Trophoblast cell (in vitro differentiated cells and primary cell): ENCODE measurements at regions not wholly inside any gene's neighbourhood (a gene's known extent, or its start where the extent isn't known, plus 50 kb on each side); places are given as distances from the start of the nearest gene placed in this dataset.
"Not testable (repeated sequence)": the region's sequence is repeated elsewhere in the genome, so short reads cannot be mapped to it uniquely, and the experiment has no call there.

Experiments
- DNase-seq, 2 donors: peaks; one replicate each; pipeline ENCODE4 v3.0.0-alpha.2; 2016
- H2AFZ ChIP-seq: 2 replicates; pipeline ENCODE4 v1.6.1; 2013; ENCODE audit warnings: low read length, moderate library complexity, mild to moderate bottlenecking; ENCODE audit not compliant: insufficient read depth, poor library complexity
- H2AK5ac ChIP-seq: 2 replicates; pipeline ENCODE4 v1.6.1; 2013; ENCODE audit warnings: mild to moderate bottlenecking, low read length
- H2BK120ac ChIP-seq: 2 replicates; pipeline ENCODE4 v1.6.1; 2013; ENCODE audit warnings: low read length, mild to moderate bottlenecking, moderate library complexity; ENCODE audit not compliant: insufficient read depth, poor library complexity
- H2BK12ac ChIP-seq: 2 replicates; pipeline ENCODE4 v1.6.1; 2013; ENCODE audit warnings: mild to moderate bottlenecking, low read length, moderate library complexity
- H2BK5ac ChIP-seq: 2 replicates; pipeline ENCODE4 v1.6.1; 2013; ENCODE audit warnings: low read length, low read depth, moderate library complexity, mild to moderate bottlenecking; ENCODE audit not compliant: poor library complexity
- H3K14ac ChIP-seq: 2 replicates; pipeline ENCODE4 v1.6.1; 2013; ENCODE audit warnings: mild to moderate bottlenecking, low read length
- H3K18ac ChIP-seq: 2 replicates; pipeline ENCODE4 v1.6.1; 2013; ENCODE audit warnings: mild to moderate bottlenecking, low read length
- H3K23ac ChIP-seq: 2 replicates; pipeline ENCODE4 v1.6.1; 2013; ENCODE audit warnings: low read length
- H3K27ac ChIP-seq: 2 replicates; pipeline ENCODE4 v1.5.1; 2013; ENCODE audit warnings: low read depth, mild to moderate bottlenecking, inconsistent platforms, low read length, moderate library complexity
- H3K27me3 ChIP-seq: 2 replicates; pipeline ENCODE4 v1.6.1; 2013; ENCODE audit warnings: inconsistent platforms, mild to moderate bottlenecking, low read length, moderate library complexity; ENCODE audit not compliant: insufficient read depth
- H3K36me3 ChIP-seq, 2 experiments: 1 replicate in 1 of 2; 2 replicates in 1 of 2; pipeline ENCODE4 v1.6.1; 2013; ENCODE audit warnings: low read length in 2 of 2, mild to moderate bottlenecking in 2 of 2, moderate library complexity in 1 of 2; ENCODE audit not compliant: insufficient read depth in 2 of 2, control insufficient read depth in 1 of 2
- H3K4ac ChIP-seq: 2 replicates; pipeline ENCODE4 v1.6.1; 2013; ENCODE audit warnings: low read depth, mild to moderate bottlenecking, low read length, moderate library complexity
- H3K4me1 ChIP-seq, 2 experiments: 1 replicate in 1 of 2; 2 replicates in 1 of 2; pipeline ENCODE4 v1.6.1; 2013; ENCODE audit warnings: low read length in 2 of 2, mild to moderate bottlenecking in 2 of 2, moderate library complexity in 1 of 2; ENCODE audit not compliant: insufficient read depth in 2 of 2, control insufficient read depth in 1 of 2
- H3K4me2 ChIP-seq: 2 replicates; pipeline ENCODE4 v1.6.1; 2013; ENCODE audit warnings: inconsistent platforms, mild to moderate bottlenecking, low read length, moderate library complexity
- H3K4me3 ChIP-seq: 2 replicates; pipeline ENCODE4 v1.5.1; 2013; ENCODE audit warnings: mild to moderate bottlenecking, low read depth, low read length, inconsistent platforms
- H3K79me1 ChIP-seq: one replicate; pipeline ENCODE4 v1.6.1; 2013; ENCODE audit warnings: low read length
- H3K79me2 ChIP-seq: 2 replicates; pipeline ENCODE4 v1.6.1; 2013; ENCODE audit warnings: low read length, mild to moderate bottlenecking; ENCODE audit not compliant: control insufficient read depth, insufficient read depth, poor library complexity
- H3K9ac ChIP-seq: 2 replicates; pipeline ENCODE4 v1.6.1; 2013; ENCODE audit warnings: mild to moderate bottlenecking, low read length
- H3K9me3 ChIP-seq: 2 replicates; pipeline ENCODE4 v1.6.1; 2013; ENCODE audit warnings: low read depth, mild to moderate bottlenecking, control low read depth, inconsistent platforms, low read length; ENCODE audit not compliant: insufficient read depth
- H4K12ac ChIP-seq: 2 replicates; pipeline ENCODE4 v1.6.1; 2013; ENCODE audit warnings: low read depth, mild to moderate bottlenecking, low read length, moderate library complexity
- H4K8ac ChIP-seq: 2 replicates; pipeline ENCODE4 v1.6.1; 2013; ENCODE audit warnings: low read depth, mild to moderate bottlenecking, low read length, moderate library complexity
- H4K91ac ChIP-seq: one replicate; pipeline ENCODE4 v1.6.1; 2013; ENCODE audit warnings: low read depth, mild to moderate bottlenecking, low read length, moderate library complexity
- WGBS: extraction: QIAGEN DNeasy Blood & Tissue Kit; methylation state at CpG from one replicate; pipeline ENCODE4 v1.1.7; 2013; ENCODE audit warnings: missing lambda C conversion rate; ENCODE audit not compliant: insufficient read length, insufficient coverage; ENCODE audit errors: extremely low coverage; 5-methylcytosine and 5-hydroxymethylcytosine counted together

DNA sequence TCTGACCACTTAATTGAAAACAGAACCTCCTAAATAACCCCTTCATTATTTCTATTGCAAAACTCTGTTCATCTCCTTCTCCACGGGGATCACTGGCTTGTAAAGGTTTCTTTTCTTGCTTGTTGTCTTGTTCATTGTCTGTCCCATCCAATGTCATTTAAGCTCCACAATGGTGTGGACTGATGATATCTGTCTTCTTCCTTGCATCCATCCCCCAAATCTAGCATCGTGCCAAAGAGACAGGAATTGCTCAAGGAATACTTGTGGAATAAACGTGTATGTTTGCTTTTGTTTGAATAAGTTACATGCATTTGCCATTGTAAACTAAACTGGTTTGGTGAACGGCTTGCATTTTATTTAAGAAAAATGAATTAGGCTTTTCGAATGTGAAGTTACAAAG, 306.8 kb upstream of the POM121L12 start:
- H3K27ac ChIP-seq, H3K4me3 ChIP-seq, H4K8ac ChIP-seq, H4K91ac ChIP-seq, H2AFZ ChIP-seq, H2BK12ac ChIP-seq, H2BK5ac ChIP-seq, H3K18ac ChIP-seq, H3K4me1 ChIP-seq, H4K12ac ChIP-seq, H3K79me2 ChIP-seq, H3K4ac ChIP-seq, H3K9me3 ChIP-seq, H2AK5ac ChIP-seq, H3K4me2 ChIP-seq, H3K14ac ChIP-seq, H2BK120ac ChIP-seq, H3K79me1 ChIP-seq, H3K9ac ChIP-seq, H3K36me3 ChIP-seq, H3K23ac ChIP-seq, DNase-seq, H3K27me3 ChIP-seq: not testable (repeated sequence)
- WGBS: no CpG with 5 or more reads among the region's 5 CpGs

DNA sequence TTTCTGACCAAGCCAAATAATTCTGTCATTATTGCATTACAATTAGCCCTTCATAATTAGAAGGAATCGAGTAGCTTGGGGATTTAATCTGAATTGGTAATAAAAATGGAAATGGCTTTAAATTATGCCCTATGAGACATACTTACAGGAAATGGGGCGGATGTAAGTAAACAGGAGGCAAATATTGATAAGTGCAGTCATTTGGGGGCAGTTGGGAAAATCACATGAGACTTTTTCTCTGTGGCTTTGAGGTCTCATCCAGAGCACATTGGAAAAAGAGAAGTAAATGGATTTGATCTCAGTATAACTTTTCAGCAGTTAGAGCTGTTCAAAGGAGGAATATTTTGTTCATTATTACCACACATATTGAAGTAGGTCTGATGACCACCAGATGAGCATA, 307.8 kb upstream of the POM121L12 start:
- Histone ChIP-seq H3K27ac (no peak overlapping the region), H3K79me1 (no peaks in the 10 kb centered on the region), H4K12ac (no peak overlapping the region), H3K9ac (no peak overlapping the region), H3K4me1 (no peaks in the 10 kb centered on the region), H2BK5ac (no peak overlapping the region), H3K23ac (no peak overlapping the region), H3K79me2 (no peaks in the 10 kb centered on the region), H4K91ac (no peak overlapping the region), H3K27me3 (no peaks in the 10 kb centered on the region), H2BK12ac (no peak overlapping the region), H3K14ac (no peak overlapping the region), H3K4me2 (no peak overlapping the region), H2BK120ac (no peak overlapping the region), H3K4ac (no peak overlapping the region), H3K18ac (no peak overlapping the region), H3K9me3 (no peaks in the 10 kb centered on the region), H2AK5ac (no peak overlapping the region), H3K4me3 (no peak overlapping the region), H2AFZ (no peak overlapping the region), H4K8ac (no peak overlapping the region), H3K36me3 (no peaks in the 10 kb centered on the region)
- no CpG with 5 or more reads among the region's 2 CpGs for whole genome bisulfite sequencing
- no peak for DNase-seq

DNA sequence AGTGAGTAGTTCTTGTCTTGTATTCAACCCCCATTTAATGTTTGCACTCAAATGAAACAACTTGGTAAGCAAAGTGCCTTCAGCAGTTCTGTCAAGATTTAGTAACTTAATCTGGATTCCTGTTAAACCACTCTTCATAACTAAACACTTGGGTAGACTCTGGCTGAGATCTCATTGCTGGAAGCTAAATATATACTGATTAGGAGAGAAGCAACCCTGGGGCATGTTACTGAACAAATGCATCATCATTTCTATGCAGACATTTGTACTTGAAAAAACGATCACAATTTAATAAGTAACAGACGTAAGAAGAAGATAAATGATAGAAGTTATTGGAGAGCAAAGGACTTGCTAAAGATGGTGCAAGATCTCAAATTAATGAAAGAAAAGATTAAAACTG, 308.4 kb upstream of the POM121L12 start:
- Histone ChIP-seq H3K4ac (no peak overlapping the region), H2BK12ac (no peak overlapping the region), H3K14ac (no peak overlapping the region), H3K18ac (no peak overlapping the region), H4K91ac (no peak overlapping the region), H3K27ac (no peak overlapping the region), H3K79me2 (no peaks in the 10 kb centered on the region), H3K4me2 (no peak overlapping the region), H3K4me1 (no peaks in the 10 kb centered on the region), H4K8ac (no peak overlapping the region), H2AK5ac (no peak overlapping the region), H4K12ac (no peak overlapping the region), H2BK5ac (no peak overlapping the region), H3K23ac (no peak overlapping the region), H3K79me1 (no peaks in the 10 kb centered on the region), H2BK120ac (no peak overlapping the region), H3K9me3 (no peaks in the 10 kb centered on the region), H2AFZ (no peak overlapping the region), H3K9ac (no peak overlapping the region), H3K4me3 (no peak overlapping the region), H3K27me3 (no peaks in the 10 kb centered on the region), H3K36me3 (no peaks in the 10 kb centered on the region)
- no CpG with 5 or more reads among the region's 2 CpGs for whole genome bisulfite sequencing
- DNase-seq: no peak

DNA sequence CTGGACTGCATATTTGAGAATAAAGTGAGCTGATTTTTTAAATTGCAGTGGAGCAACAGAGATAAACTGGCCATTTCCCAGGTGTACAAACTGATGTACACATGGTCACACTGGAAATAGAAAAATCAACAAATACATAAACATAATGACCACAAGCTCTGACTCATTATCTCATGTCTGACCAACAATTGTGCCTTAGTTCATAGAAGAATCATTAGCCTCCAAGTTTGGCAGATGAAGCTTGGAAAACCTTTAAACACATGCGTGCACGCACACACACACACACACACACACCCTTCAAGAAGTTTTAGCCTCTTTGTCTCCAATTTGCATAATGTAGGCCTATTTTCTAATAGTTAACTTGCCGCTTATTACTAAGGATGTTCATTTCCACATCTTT, 308.9 kb upstream of the POM121L12 start:
- no peak overlapping the region for H3K14ac ChIP-seq

More for the DNA sequence above, 308.9 kb upstream of the POM121L12 start:
- Histone ChIP-seq H3K79me1 (no peaks in the 10 kb centered on the region), H3K27me3 (no peaks in the 10 kb centered on the region), H4K12ac (no peak overlapping the region), H3K18ac (no peak overlapping the region), H2AFZ (no peak overlapping the region), H3K9ac (no peak overlapping the region), H4K8ac (no peak overlapping the region), H3K79me2 (no peaks in the 10 kb centered on the region), H2BK12ac (no peak overlapping the region), H3K23ac (no peak overlapping the region), H3K4me2 (no peak overlapping the region), H3K36me3 (no peaks in the 10 kb centered on the region), H3K4ac (no peak overlapping the region), H2BK5ac (no peak overlapping the region), H3K4me3 (no peak overlapping the region), H3K4me1 (no peaks in the 10 kb centered on the region), H3K9me3 (no peaks in the 10 kb centered on the region), H2BK120ac (no peak overlapping the region), H2AK5ac (no peak overlapping the region), H4K91ac (no peak overlapping the region), H3K27ac (no peak overlapping the region)
- no peak for DNase-seq
- WGBS: no CpG with 5 or more reads among the region's 3 CpGs
